ENCODE measurements at regions not wholly inside any gene's neighbourhood (a gene's known extent, or its start where the extent isn't known, plus 50 kb on each side); places are given as distances from the start of the nearest gene placed in this dataset.

- DNase-seq (ENCODE audit: low read depth in 2 of 3, low spot score in 2 of 3): no peak
Measured at GRCh38 chr10:43898592-43898991, 249.9 kb upstream of the ZNF32 start.

GRCh38 chr10:43897765-43898419, 249.2 kb upstream of the ZNF32 start:
- no peak for DNase-seq (ENCODE audit: low read depth in 2 of 3, low spot score in 2 of 3)

DNA sequence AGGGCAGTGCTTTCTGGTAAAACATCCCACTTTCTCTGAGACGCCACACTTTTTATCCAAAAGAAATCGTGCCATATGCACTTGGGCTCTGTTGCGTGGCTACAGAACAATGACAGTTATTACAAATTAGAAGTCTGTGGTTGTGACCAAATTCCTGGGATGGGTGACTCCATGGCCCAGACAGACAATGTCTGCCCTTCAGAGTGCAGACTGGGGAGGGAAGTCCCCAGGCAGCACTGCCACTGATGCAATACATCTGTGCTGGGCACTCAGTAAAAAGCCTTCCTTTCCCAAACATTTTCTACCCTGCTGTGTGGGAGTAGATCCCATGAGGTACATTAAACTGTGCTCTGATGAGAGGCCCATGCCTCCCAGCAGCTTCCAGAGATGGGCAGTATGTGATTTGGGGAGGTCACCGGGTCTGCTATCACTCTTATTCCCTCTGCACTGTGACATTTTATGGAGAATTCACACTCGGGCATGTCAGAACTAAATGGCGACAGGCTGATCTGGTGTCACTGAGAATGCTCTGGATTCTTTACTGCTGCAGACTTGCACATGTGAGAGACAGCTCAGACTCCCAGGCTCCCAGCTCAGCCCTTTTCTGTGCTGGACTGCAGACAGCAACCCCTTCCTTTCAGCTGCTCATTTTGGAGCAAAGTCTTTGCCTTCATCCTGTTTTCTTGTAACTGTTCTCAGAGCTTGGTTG, 243.5 kb upstream of the ZNF32 start:
- DNase-seq (ENCODE audit: low read depth in 2 of 3, low spot score in 2 of 3): no peak

GRCh38 chr10:43891241-43891640, 242.6 kb upstream of the ZNF32 start:
- DNase-seq (ENCODE audit: low read depth in 2 of 3, low spot score in 2 of 3): no peak

DNA sequence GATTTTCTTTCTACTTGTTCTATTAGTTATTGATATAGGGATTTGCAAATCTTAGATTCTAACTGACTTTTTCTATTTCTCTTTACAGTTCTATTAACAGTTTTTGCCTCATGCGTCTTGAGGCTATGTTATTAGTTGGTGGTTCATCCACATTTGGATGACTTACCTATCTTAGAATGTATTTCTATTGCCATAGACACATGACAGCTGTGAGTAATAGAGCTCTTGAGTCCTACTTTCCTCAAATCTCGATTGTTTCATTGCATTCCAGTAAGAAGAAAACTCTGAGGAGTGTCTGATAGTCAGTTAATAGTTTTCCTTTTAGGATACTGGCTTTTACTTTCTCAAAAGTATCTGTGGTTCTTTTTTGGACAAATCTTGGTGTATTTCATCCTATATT, 241.4 kb upstream of the ZNF32 start:
- DNase-seq (ENCODE audit: low read depth in 2 of 3, low spot score in 2 of 3): no peak

GRCh38 chr10:43888586-43888985, 239.9 kb upstream of the ZNF32 start:
- DNase-seq (ENCODE audit: low read depth in 2 of 3, low spot score in 2 of 3): no peak

GRCh38 chr10:43885842-43886241, 237.2 kb upstream of the ZNF32 start:
- no peak for DNase-seq (ENCODE audit: low read depth in 2 of 3, low spot score in 2 of 3)

DNA sequence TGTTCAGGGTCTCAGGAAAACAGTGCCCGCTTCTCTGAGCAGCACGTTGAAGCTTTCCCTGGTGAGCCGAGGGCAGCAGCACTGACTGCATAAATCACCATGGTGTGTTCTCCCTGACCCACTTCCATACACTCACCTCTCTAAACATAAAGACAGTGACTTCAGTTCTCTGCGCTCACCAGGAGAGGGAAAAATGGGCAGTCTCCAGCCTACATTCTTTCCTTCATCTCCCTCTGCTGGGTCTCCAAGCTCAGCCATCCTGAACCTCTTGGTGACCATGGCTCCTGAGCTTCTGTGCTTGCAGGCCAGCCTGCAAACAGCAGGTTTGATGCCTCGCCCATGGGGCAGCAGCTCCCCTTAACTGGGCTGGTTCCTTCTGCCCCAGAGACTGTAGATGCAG, 236.6 kb upstream of the ZNF32 start:
- DNase-seq (ENCODE audit: low read depth in 2 of 3, low spot score in 2 of 3): no peak

GRCh38 chr10:43884501-43885105, 235.9 kb upstream of the ZNF32 start:
- no peak for DNase-seq (ENCODE audit: low read depth in 2 of 3, low spot score in 2 of 3)

DNA sequence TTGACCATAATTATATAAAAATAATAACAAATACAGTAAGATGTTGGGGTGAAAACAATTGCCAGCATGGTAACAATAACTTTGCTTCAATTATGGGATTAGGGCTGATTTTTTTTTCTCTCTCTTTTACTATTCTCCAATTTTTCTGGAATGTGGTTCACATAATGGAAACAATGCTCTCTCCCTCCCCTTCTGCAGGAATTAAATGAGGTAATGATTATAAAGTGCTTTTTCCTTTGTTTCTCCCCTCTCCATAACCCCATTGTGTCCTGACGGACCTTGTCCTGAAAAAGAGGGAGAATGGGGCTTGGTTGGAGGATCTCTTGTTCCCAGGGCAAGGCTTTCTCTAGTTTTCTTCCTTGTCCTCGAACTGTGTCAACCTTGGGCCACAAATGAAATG, 234.0 kb upstream of the ZNF32 start:
- DNase-seq (ENCODE audit: low read depth in 2 of 3, low spot score in 2 of 3): no peak

GRCh38 chr10:43881657-43882056, 233.0 kb upstream of the ZNF32 start:
- no peak for DNase-seq (ENCODE audit: low read depth in 2 of 3, low spot score in 2 of 3)

DNA sequence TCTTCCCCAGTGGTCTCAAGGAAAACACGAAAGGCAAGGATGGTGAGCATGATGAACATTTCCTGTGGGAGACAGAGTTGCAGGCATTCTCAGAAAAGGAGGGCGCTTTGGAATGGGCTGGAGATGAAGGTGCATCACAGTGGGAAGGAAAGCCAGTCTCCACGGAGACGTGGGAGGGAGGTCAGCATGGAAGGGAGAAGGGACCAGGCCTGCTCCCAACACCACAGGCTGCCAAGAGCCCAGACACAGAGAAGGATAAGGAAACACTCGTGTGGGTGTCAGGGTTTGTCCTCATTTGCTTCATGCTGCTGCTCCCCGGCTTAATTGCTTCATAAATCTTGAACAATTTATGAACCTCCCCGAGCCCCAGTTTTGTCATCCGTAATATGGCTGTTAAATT, 231.5 kb upstream of the ZNF32 start:
- no peak for DNase-seq (ENCODE audit: low read depth in 2 of 3, low spot score in 2 of 3)

DNA sequence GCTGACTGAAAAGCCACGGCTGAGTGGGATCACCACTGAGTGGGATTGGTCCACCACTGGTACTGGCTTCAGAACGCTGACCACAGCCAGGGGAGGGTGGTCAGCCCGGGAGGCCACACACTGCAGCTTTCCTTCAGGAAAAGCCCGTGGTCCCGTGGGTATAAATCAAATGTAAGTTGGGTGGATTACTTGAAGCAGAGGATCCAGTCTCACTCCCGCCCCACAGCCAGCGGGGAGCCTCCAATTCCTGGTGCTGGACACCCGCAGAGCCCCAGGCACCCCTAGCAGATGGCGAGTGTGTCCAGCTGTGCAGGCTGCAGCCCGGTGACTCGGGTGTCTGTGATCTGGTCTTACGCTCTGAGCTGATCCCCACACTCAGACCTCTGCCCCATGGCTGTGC, 231.1 kb upstream of the ZNF32 start:
- DNase-seq (ENCODE audit: low read depth in 2 of 3, low spot score in 2 of 3): no peak

DNA sequence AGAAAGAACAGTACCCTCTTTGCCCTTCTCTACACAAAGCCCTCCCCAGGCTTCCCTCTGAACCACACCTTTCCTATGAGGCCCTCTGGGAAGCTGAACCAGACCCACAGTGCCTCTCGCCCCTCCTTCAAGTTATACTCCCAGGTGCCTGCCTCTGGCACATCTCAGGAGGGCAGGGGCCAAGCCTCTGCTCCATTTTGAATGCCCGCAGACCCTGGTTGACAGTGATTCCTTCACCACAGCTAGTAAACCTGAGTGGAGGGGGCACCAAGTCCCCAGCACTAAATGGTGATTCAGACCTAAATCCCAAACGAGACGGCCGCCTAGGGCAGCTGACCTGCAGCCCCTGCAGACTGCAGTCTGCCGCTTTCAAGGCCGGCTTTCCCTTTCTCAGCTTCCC, 230.5 kb upstream of the ZNF32 start:
- no peak for DNase-seq (ENCODE audit: low read depth in 2 of 3, low spot score in 2 of 3)

DNA sequence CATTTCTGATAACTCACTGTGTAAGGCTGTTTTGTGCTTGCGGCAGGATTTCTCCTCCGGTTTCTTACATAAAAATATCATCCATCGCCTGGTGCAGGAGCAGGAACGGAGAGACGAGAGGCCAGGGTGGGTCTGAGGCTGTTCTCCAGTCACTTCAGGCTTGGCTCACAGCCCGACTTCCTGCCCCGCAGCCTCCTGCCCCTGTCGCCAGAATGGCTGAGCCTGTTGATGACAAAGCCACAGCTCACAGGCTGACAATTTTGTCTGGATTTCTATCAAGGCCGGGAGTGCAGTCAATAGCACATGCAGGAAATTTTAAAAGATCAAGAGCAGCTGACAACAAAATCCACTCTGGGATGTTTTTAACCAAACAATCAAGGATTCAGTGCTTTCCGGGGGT, 229.7 kb upstream of the ZNF32 start:
- DNase-seq (ENCODE audit: low read depth in 2 of 3, low spot score in 2 of 3): peak in 2 of 3 donors; percentile 10 to 50

- no peak for DNase-seq (ENCODE audit: low read depth in 2 of 3, low spot score in 2 of 3)
Measured at GRCh38 chr10:43876976-43877375, 228.3 kb upstream of the ZNF32 start.

- no peak for DNase-seq (ENCODE audit: low read depth in 2 of 3, low spot score in 2 of 3)
Measured at GRCh38 chr10:43874984-43875383, 226.3 kb upstream of the ZNF32 start.

GRCh38 chr10:43873717-43874116, 225.0 kb upstream of the ZNF32 start:
- no peak for DNase-seq (ENCODE audit: low read depth in 2 of 3, low spot score in 2 of 3)

GRCh38 chr10:43872644-43873043, 224.0 kb upstream of the ZNF32 start:
- no peak for DNase-seq (ENCODE audit: low read depth in 2 of 3, low spot score in 2 of 3)

DNA sequence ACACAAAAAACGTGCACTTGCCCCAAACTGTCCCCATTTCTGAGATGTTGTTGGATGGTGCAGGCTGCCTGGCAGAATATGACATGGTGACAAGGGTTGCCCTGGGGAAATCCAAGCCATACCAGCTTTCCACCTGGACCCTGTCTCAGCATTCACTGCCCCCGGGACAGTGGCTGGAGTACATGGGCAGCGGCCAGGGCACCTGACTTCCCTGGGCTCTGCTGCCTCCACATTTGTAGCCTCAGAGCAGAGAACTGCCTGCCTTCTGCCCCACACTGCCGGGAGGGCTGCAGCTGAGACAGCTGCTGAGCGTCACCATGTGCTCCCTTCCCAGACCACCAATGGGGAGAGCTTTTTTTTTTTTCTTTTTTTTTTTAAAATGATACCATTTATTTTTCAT, 222.9 kb upstream of the ZNF32 start:
- no peak for DNase-seq (ENCODE audit: low read depth in 2 of 3, low spot score in 2 of 3)

- DNase-seq (ENCODE audit: low read depth in 2 of 3, low spot score in 2 of 3): no peak
Measured at GRCh38 chr10:43870968-43871439, 222.3 kb upstream of the ZNF32 start.

DNA sequence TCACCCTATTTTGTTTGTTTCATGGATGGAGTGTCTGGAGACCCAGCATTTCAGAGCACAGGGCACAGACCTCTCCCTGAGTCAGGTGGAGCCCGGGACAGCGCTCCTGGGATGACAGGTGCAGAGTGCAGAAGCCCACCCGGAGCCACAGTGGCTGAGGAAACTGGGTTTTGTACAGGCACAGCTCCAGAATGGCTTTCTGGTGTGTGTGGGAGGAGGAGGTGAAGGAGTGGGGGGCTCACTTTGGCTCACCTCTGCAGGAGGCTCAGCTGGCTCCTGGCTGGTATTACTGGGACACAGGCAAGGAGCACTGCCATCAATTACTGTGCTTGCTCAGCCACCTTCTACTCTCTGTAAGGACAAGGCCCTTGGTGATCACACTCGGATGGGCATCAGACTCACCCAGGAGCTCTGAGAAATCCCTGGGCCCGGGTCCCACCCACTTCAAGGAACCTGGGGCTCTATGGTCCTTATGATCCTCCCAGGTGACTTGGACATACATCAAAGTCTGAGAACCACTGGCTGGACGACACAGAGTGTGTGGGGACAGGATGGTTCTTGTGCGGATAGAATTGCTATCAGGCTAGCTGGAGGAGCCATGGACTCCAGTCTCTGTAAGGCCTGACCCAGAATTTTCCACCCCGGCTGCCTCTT, 221.1 kb upstream of the ZNF32 start:
- DNase-seq (ENCODE audit: low read depth in 2 of 3, low spot score in 2 of 3): no peak
